ENCODE measurements at regions not wholly inside any gene's neighbourhood (a gene's known extent, or its start where the extent isn't known, plus 50 kb on each side); places are given as distances from the start of the nearest gene placed in this dataset.

DNA sequence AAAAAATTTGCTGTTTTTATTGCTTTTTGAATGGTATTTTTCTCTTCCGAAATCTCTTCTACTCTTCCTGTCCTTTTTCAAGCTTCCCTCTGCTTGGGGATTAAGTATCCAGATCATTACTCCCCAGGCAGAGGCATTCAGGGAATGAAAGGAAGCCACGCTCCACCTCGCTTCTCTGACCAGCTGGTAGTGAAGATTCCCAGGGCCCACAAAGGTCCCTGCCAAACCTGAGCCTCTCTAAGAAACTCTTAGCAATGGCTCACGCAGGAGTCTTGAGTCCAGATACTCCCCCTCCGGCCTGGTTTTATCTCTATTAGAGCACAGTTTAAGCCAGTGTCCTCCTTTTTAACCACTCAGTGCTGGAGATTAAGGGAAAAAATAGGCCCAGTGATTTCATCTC, 51.4 kb upstream of the SOD3 start:
- Histone ChIP-seq H3K9me3 (replicated peaks in 1 of 2; ENCODE audit: control insufficient read depth in 2 of 2, insufficient read depth in 1 of 2, low read depth in 1 of 2, low read length in 2 of 2) (no peaks in the 10 kb centered on the region), H3K27me3 (ENCODE audit: control insufficient read depth in 3 of 3, insufficient read depth in 3 of 3, low read depth in 1 of 3, low read length in 3 of 3) (no peaks in the 10 kb centered on the region), H3K4me1 (ENCODE audit: control insufficient read depth in 2 of 2, insufficient read depth in 1 of 2, low read depth in 1 of 2, low read length in 2 of 2) (peaks cover 0 to 11% of the 10 kb centered on the region in 2 donors), H2BK12ac (ENCODE audit: low read length) (no peak overlapping the region), H3K18ac (ENCODE audit: low read length) (no peak overlapping the region), H4K8ac (ENCODE audit: low read depth, low read length) (no peak overlapping the region), H3K79me1 (ENCODE audit: low read depth, low read length) (no peaks in the 10 kb centered on the region), H3K4ac (ENCODE audit: low read length) (no peak overlapping the region), H3K36me3 (replicated peaks in 1 of 2; ENCODE audit: control insufficient read depth in 2 of 2, insufficient read depth in 2 of 2, low read length in 2 of 2) (no peaks in the 10 kb centered on the region), H3K4me3 (ENCODE audit: low read length in 2 of 2) (no peak overlapping the region), H3K23ac (ENCODE audit: low read depth, low read length, poor library complexity) (no peak overlapping the region), H2AK5ac (ENCODE audit: low read depth, low read length) (no peak overlapping the region), H2BK120ac (ENCODE audit: low read depth, low read length) (no peak overlapping the region), H3K4me2 (ENCODE audit: insufficient read depth, low read length, poor library complexity, severe bottlenecking) (no peak overlapping the region), H4K91ac (ENCODE audit: low read depth, low read length, poor library complexity) (no peak overlapping the region), H2BK15ac (ENCODE audit: low read length) (no peak overlapping the region), H3K9ac (ENCODE audit: low read depth, low read length, poor library complexity) (no peak overlapping the region), H2AFZ (ENCODE audit: low read length) (no peak overlapping the region), H3K27ac (replicated peaks; ENCODE audit: low read length) (no peak overlapping the region), H2BK5ac (ENCODE audit: low read length) (no peak overlapping the region), H3K14ac (ENCODE audit: low read length) (no peak overlapping the region)
- DNase-seq (ENCODE audit: low spot score): peak; percentile 38
- WGBS, 2 donors (ENCODE audit: extremely low coverage in 2 of 2, insufficient read length in 2 of 2, insufficient replicate concordance in 1 of 2): no CpG with 5 or more reads among the region's 5 CpGs

DNA sequence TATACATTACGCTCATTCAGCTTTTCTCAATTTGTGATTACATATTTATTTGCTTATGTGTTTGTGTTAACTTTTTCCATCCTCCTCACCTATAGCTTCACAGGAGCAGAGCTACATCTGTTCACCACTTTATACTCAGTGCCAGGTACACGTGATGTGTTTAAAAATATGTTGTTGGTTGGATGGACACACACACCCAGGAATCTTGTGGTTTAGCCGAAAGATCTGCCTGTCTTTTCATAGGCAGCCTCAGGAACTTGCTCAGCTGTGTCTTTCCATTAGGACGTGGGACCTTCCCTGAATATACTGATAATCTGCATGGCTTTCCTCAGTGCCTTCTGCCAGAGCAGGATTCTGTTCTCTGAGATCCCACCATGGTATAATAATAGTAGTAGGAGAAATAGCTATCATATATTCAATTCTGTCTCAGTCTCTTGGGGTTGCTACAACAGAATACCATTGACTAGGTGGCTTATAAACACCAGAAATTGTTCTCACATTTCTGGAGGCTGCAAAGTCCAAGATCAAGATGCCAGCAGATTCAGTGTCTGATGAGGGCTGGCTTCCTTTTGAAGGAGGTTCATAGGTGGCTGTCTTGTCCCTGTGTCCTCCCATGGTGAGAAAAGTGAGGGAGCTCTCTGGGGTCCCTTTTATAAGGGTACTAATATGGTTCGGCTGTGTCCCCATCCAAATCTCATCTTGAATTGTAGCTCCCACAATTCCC, 50.0 kb upstream of the SOD3 start:
- Histone ChIP-seq H3K4me3 (ENCODE audit: low read length in 2 of 2) (no peak overlapping the region), H2BK120ac (ENCODE audit: low read depth, low read length) (no peak overlapping the region), H3K27me3 (ENCODE audit: control insufficient read depth in 3 of 3, insufficient read depth in 3 of 3, low read depth in 1 of 3, low read length in 3 of 3) (no peaks in the 10 kb centered on the region), H3K4me1 (ENCODE audit: control insufficient read depth in 2 of 2, insufficient read depth in 1 of 2, low read depth in 1 of 2, low read length in 2 of 2) (peaks cover 0 to 11% of the 10 kb centered on the region in 2 donors), H3K9ac (ENCODE audit: low read depth, low read length, poor library complexity) (no peak overlapping the region), H3K23ac (ENCODE audit: low read depth, low read length, poor library complexity) (no peak overlapping the region), H2AK5ac (ENCODE audit: low read depth, low read length) (no peak overlapping the region), H3K4ac (ENCODE audit: low read length) (no peak overlapping the region), H2AFZ (ENCODE audit: low read length) (no peak overlapping the region), H2BK12ac (ENCODE audit: low read length) (no peak overlapping the region), H3K79me1 (ENCODE audit: low read depth, low read length) (no peaks in the 10 kb centered on the region), H3K36me3 (replicated peaks in 1 of 2; ENCODE audit: control insufficient read depth in 2 of 2, insufficient read depth in 2 of 2, low read length in 2 of 2) (no peaks in the 10 kb centered on the region), H3K18ac (ENCODE audit: low read length) (no peak overlapping the region), H2BK5ac (ENCODE audit: low read length) (no peak overlapping the region), H3K4me2 (ENCODE audit: insufficient read depth, low read length, poor library complexity, severe bottlenecking) (no peak overlapping the region), H3K27ac (replicated peaks; ENCODE audit: low read length) (no peak overlapping the region), H4K91ac (ENCODE audit: low read depth, low read length, poor library complexity) (no peak overlapping the region), H3K14ac (ENCODE audit: low read length) (no peak overlapping the region), H4K8ac (ENCODE audit: low read depth, low read length) (no peak overlapping the region), H2BK15ac (ENCODE audit: low read length) (no peak overlapping the region), H3K9me3 (replicated peaks in 1 of 2; ENCODE audit: control insufficient read depth in 2 of 2, insufficient read depth in 1 of 2, low read depth in 1 of 2, low read length in 2 of 2) (no peaks in the 10 kb centered on the region)
- WGBS, 2 donors (ENCODE audit: extremely low coverage in 2 of 2, insufficient read length in 2 of 2, insufficient replicate concordance in 1 of 2): no CpG with 5 or more reads among the region's 5 CpGs
- DNase-seq (ENCODE audit: low spot score): no peak
